ENCODE measurements at regions not wholly inside any gene's neighbourhood (a gene's known extent, or its start where the extent isn't known, plus 50 kb on each side); places are given as distances from the start of the nearest gene placed in this dataset.
A peak's percentile ranks its signal among the peaks of the same experiment; 100 is the strongest.
"Not testable (repeated sequence)": the region's sequence is repeated elsewhere in the genome, so short reads cannot be mapped to it uniquely, and the experiment has no call there.

GRCh38 chrX:30008031-30008430 is 207.3 kb upstream of the MAGEB2 start:
- H3K36me3 ChIP-seq (ENCODE audit: low read depth): no peaks in the 10 kb centered on the region
- no peak for ATAC-seq
- no peak overlapping the region for H3K4me3 ChIP-seq
- TF ChIP-seq CTCF (IDR thresholded peaks at IDR 0.05): no peak
- no peaks in the 10 kb centered on the region for H3K9me3 ChIP-seq
- H3K4me1 ChIP-seq (ENCODE audit: low read depth): no peaks in the 10 kb centered on the region
- no peak for DNase-seq
- intact Hi-C loops (cut with DNase I, micrococcal nuclease): no loop called here

GRCh38 chrX:30010471-30010870 is 204.9 kb upstream of the MAGEB2 start:
- Histone ChIP-seq H3K4me3 (no peak overlapping the region), H3K36me3 (ENCODE audit: low read depth) (no peaks in the 10 kb centered on the region), H3K9me3 (no peaks in the 10 kb centered on the region), H3K4me1 (ENCODE audit: low read depth) (no peaks in the 10 kb centered on the region)
- ATAC-seq (peak; percentile 90), DNase-seq (no peak)
- no peak for TF ChIP-seq CTCF (IDR thresholded peaks at IDR 0.05)
- intact Hi-C loops (cut with DNase I, micrococcal nuclease): no loop called here

GRCh38 chrX:30015440-30015839 is 199.9 kb upstream of the MAGEB2 start:
- intact Hi-C loops (cut with DNase I, micrococcal nuclease): no loop called here
- Histone ChIP-seq H3K9me3 (no peaks in the 10 kb centered on the region), H3K36me3 (ENCODE audit: low read depth) (no peaks in the 10 kb centered on the region), H3K4me1 (ENCODE audit: low read depth) (no peaks in the 10 kb centered on the region), H3K4me3 (no peak overlapping the region)
- no peak for ATAC-seq
- no peak for DNase-seq
- TF ChIP-seq CTCF (IDR thresholded peaks at IDR 0.05): no peak

GRCh38 chrX:30027636-30028035 is 187.7 kb upstream of the MAGEB2 start:
- TF ChIP-seq CTCF (IDR thresholded peaks at IDR 0.05): no peak
- ATAC-seq: no peak
- H3K4me3 ChIP-seq: no peak overlapping the region
- intact Hi-C loops (cut with DNase I, micrococcal nuclease): no loop called here
- no peaks in the 10 kb centered on the region for H3K9me3 ChIP-seq
- H3K4me1 ChIP-seq (ENCODE audit: low read depth): no peaks in the 10 kb centered on the region
- no peak for DNase-seq
- H3K36me3 ChIP-seq (ENCODE audit: low read depth): no peaks in the 10 kb centered on the region

GRCh38 chrX:30036406-30036805 is 179.0 kb upstream of the MAGEB2 start:
- ATAC-seq; intact Hi-C loops (cut with DNase I, micrococcal nuclease); H3K9me3 ChIP-seq; H3K4me1 ChIP-seq (ENCODE audit: low read depth); H3K4me3 ChIP-seq; H3K36me3 ChIP-seq (ENCODE audit: low read depth); DNase-seq: not testable (repeated sequence)

- no peak for TF ChIP-seq CTCF (IDR thresholded peaks at IDR 0.05)
- ATAC-seq: no peak
Measured at GRCh38 chrX:30039768-30040167, 175.6 kb upstream of the MAGEB2 start.

More at GRCh38 chrX:30039768-30040167, 175.6 kb upstream of the MAGEB2 start:
- H3K36me3 ChIP-seq (ENCODE audit: low read depth): no peaks in the 10 kb centered on the region
- intact Hi-C loops (cut with DNase I, micrococcal nuclease): no loop called here
- no peak for DNase-seq
- H3K4me1 ChIP-seq (ENCODE audit: low read depth): no peaks in the 10 kb centered on the region
- H3K9me3 ChIP-seq: no peaks in the 10 kb centered on the region
- H3K4me3 ChIP-seq: no peak overlapping the region
